ENCODE measurements at regions not wholly inside any gene's neighbourhood (a gene's known extent, or its start where the extent isn't known, plus 50 kb on each side); places are given as distances from the start of the nearest gene placed in this dataset.

DNA sequence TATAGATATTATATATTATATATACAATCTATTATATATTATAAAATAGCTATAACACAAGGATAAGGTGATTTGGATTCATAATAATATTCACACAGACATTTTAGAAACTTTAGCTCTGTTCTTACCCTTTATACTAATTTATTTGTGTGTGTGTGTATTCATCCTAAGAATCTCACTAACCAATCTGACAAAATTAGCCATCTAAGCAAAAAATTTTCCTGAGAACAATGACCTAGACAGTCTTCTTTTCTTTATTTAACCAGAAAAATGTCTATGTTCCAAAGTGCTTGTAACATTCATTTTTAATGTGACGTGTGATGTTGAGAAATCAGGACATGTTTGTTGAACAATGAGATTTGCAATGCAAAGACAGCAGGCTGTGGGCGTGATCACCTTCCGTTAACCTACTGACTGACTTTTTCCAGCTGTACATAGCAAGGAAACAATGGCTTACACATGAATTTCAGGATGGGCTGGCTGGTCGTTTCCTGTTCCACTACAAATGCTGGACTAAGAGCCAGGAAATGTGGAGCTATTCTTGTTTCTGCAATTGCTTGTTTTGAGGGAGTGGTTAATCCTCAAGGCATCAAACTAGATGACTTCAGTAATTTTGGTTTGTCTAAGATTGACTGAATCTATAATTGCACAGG, 634.6 kb upstream of the ARGLU1 start (continued):
- TF ChIP-seq, protein P1, sequence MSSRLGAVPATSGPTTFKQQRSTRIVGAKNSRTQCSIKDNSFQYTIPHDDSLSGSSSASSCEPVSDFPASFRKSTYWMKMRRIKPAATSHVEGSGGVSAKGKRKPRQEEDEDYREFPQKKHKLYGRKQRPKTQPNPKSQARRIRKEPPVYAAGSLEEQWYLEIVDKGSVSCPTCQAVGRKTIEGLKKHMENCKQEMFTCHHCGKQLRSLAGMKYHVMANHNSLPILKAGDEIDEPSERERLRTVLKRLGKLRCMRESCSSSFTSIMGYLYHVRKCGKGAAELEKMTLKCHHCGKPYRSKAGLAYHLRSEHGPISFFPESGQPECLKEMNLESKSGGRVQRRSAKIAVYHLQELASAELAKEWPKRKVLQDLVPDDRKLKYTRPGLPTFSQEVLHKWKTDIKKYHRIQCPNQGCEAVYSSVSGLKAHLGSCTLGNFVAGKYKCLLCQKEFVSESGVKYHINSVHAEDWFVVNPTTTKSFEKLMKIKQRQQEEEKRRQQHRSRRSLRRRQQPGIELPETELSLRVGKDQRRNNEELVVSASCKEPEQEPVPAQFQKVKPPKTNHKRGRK (CRISPR knock-in tag; IDR thresholded peaks at IDR 0.05; ENCODE audit: borderline replicate concordance) = no peak
- TF ChIP-seq, protein P2, sequence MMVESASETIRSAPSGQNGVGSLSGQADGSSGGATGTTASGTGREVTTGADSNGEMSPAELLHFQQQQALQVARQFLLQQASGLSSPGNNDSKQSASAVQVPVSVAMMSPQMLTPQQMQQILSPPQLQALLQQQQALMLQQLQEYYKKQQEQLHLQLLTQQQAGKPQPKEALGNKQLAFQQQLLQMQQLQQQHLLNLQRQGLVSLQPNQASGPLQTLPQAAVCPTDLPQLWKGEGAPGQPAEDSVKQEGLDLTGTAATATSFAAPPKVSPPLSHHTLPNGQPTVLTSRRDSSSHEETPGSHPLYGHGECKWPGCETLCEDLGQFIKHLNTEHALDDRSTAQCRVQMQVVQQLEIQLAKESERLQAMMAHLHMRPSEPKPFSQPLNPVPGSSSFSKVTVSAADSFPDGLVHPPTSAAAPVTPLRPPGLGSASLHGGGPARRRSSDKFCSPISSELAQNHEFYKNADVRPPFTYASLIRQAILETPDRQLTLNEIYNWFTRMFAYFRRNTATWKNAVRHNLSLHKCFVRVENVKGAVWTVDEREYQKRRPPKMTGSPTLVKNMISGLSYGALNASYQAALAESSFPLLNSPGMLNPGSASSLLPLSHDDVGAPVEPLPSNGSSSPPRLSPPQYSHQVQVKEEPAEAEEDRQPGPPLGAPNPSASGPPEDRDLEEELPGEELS (CRISPR knock-in tag; IDR thresholded peaks at IDR 0.05) = no peak
- no peak for TF ChIP-seq FOXJ3 (CRISPR knock-in tag; IDR thresholded peaks at IDR 0.05; ENCODE audit: borderline replicate concordance)
- TF ChIP-seq ZBTB21 (CRISPR knock-in tag; IDR thresholded peaks at IDR 0.05; ENCODE audit: borderline replicate concordance) = no peak
- no peak for TF ChIP-seq IRF2 (CRISPR knock-in tag; IDR thresholded peaks at IDR 0.05; ENCODE audit: borderline replicate concordance, low read depth)
- no peak for TF ChIP-seq JAZF1 (CRISPR knock-in tag; IDR thresholded peaks at IDR 0.05)

DNA sequence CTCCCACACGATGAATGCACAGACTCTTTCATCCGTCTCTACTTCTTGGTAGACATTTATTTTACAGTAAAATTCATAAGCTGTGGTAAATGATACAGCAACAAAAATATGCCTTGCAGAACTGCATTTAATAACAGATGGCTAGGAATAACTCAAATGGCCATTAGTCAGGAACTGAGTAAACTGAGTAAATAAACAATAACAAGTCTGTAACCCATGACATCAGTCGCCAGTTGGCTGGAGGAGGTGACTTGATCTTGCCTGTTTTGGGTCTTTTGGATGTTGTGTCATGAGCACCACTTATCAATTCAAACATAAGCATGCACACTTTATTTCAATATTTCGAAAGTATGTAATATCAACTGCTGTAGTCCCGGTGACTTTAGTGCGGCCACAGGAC, 632.6 kb upstream of the ARGLU1 start:
- DNase-seq (ENCODE audit: low spot score) (no peak), ATAC-seq (no peak)
- ChIA-PET POLR2A (no interaction called here), CTCF (no interaction called here)
- Mint-ChIP-seq H3K27me3 (ENCODE audit: low read depth) (peaks cover 4% of the 10 kb centered on the region), H3K27ac (no peak overlapping the region), H3K9me3 (peaks cover 6% of the 10 kb centered on the region), H3K36me3 (no peaks in the 10 kb centered on the region), H3K4me1 (peaks cover 21% of the 10 kb centered on the region), H3K4me3 (no peak overlapping the region)
- TF ChIP-seq SMAD4 (CRISPR knock-in tag; IDR thresholded peaks at IDR 0.05) (no peak), GTF2I (CRISPR knock-in tag; conservative IDR thresholded peaks at IDR 0.05) (no peak)
- TF ChIP-seq, protein P3, sequence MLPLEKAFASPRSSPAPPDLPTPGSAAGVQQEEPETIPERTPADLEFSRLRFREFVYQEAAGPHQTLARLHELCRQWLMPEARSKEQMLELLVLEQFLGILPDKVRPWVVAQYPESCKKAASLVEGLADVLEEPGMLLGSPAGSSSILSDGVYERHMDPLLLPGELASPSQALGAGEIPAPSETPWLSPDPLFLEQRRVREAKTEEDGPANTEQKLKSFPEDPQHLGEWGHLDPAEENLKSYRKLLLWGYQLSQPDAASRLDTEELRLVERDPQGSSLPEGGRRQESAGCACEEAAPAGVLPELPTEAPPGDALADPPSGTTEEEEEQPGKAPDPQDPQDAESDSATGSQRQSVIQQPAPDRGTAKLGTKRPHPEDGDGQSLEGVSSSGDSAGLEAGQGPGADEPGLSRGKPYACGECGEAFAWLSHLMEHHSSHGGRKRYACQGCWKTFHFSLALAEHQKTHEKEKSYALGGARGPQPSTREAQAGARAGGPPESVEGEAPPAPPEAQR (CRISPR knock-in tag; IDR thresholded peaks at IDR 0.05) = no peak

DNA sequence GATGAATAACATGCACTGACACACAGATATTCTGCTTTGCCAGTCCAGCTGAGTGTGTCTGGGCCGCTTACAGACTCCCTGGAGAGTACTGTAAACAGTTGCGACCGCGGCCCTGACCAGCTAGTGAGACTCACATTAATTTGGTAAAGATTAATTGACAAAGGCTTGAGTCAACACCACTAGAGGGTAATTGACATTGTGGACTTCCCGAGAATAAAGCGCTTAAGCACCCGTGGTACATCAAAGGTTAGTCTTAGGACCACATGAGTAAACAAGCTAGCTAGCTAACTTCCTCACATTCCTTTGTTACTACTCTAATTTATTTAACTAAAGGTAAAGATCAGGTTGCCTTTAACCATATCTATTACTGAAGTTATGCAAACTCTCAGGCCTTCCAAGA, 624.4 kb upstream of the ARGLU1 start:
- DNase-seq (ENCODE audit: low spot score) (no peak), ATAC-seq (no peak; the same call in 1 of the 2 replicates)
- Mint-ChIP-seq H3K36me3 (no peaks in the 10 kb centered on the region), H3K27me3 (ENCODE audit: low read depth) (peaks cover 60% of the 10 kb centered on the region), H3K4me3 (no peak overlapping the region), H3K9me3 (peaks cover 8% of the 10 kb centered on the region), H3K4me1 (peaks cover 22% of the 10 kb centered on the region), H3K27ac (no peak overlapping the region)
- ChIA-PET CTCF (interaction anchor here (2.9 kb wide), 1 partner anchor 11 kb away, joined by 15 read pairs; no protein-coding TSS in a partner anchor), POLR2A (no interaction called here)
- TF ChIP-seq, protein P4, sequence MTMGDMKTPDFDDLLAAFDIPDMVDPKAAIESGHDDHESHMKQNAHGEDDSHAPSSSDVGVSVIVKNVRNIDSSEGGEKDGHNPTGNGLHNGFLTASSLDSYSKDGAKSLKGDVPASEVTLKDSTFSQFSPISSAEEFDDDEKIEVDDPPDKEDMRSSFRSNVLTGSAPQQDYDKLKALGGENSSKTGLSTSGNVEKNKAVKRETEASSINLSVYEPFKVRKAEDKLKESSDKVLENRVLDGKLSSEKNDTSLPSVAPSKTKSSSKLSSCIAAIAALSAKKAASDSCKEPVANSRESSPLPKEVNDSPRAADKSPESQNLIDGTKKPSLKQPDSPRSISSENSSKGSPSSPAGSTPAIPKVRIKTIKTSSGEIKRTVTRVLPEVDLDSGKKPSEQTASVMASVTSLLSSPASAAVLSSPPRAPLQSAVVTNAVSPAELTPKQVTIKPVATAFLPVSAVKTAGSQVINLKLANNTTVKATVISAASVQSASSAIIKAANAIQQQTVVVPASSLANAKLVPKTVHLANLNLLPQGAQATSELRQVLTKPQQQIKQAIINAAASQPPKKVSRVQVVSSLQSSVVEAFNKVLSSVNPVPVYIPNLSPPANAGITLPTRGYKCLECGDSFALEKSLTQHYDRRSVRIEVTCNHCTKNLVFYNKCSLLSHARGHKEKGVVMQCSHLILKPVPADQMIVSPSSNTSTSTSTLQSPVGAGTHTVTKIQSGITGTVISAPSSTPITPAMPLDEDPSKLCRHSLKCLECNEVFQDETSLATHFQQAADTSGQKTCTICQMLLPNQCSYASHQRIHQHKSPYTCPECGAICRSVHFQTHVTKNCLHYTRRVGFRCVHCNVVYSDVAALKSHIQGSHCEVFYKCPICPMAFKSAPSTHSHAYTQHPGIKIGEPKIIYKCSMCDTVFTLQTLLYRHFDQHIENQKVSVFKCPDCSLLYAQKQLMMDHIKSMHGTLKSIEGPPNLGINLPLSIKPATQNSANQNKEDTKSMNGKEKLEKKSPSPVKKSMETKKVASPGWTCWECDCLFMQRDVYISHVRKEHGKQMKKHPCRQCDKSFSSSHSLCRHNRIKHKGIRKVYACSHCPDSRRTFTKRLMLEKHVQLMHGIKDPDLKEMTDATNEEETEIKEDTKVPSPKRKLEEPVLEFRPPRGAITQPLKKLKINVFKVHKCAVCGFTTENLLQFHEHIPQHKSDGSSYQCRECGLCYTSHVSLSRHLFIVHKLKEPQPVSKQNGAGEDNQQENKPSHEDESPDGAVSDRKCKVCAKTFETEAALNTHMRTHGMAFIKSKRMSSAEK (CRISPR knock-in tag; IDR thresholded peaks at IDR 0.05; ENCODE audit: borderline replicate concordance) = no peak
- TF ChIP-seq PRRX2 (CRISPR knock-in tag; IDR thresholded peaks at IDR 0.05) = no peak
- TF ChIP-seq TCF7 (CRISPR knock-in tag; IDR thresholded peaks at IDR 0.05; ENCODE audit: low read depth) = no peak
- no peak for TF ChIP-seq OVOL2 (CRISPR knock-in tag; IDR thresholded peaks at IDR 0.05; ENCODE audit: borderline replicate concordance)
- TF ChIP-seq FOXJ3 (CRISPR knock-in tag; IDR thresholded peaks at IDR 0.05; ENCODE audit: borderline replicate concordance) = no peak
- TF ChIP-seq, protein P5, sequence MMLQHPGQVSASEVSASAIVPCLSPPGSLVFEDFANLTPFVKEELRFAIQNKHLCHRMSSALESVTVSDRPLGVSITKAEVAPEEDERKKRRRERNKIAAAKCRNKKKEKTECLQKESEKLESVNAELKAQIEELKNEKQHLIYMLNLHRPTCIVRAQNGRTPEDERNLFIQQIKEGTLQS (CRISPR knock-in tag; conservative IDR thresholded peaks at IDR 0.05) = no peak
- no peak for TF ChIP-seq CREB1 (CRISPR knock-in tag; IDR thresholded peaks at IDR 0.05)
- TF ChIP-seq, protein P6, sequence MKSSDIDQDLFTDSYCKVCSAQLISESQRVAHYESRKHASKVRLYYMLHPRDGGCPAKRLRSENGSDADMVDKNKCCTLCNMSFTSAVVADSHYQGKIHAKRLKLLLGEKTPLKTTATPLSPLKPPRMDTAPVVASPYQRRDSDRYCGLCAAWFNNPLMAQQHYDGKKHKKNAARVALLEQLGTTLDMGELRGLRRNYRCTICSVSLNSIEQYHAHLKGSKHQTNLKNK (CRISPR knock-in tag; IDR thresholded peaks at IDR 0.05) = no peak
- TF ChIP-seq ESRRA (CRISPR knock-in tag; IDR thresholded peaks at IDR 0.05; ENCODE audit: borderline replicate concordance) = no peak
- TF ChIP-seq KAT7 (CRISPR knock-in tag; IDR thresholded peaks at IDR 0.05; ENCODE audit: borderline replicate concordance) = no peak
- TF ChIP-seq, protein P7, sequence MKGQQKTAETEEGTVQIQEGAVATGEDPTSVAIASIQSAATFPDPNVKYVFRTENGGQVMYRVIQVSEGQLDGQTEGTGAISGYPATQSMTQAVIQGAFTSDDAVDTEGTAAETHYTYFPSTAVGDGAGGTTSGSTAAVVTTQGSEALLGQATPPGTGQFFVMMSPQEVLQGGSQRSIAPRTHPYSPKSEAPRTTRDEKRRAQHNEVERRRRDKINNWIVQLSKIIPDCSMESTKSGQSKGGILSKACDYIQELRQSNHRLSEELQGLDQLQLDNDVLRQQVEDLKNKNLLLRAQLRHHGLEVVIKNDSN (CRISPR knock-in tag; IDR thresholded peaks at IDR 0.05) = no peak
- no peak for TF ChIP-seq ZNF396 (CRISPR knock-in tag; IDR thresholded peaks at IDR 0.05; ENCODE audit: borderline replicate concordance)
- TF ChIP-seq, protein P8, sequence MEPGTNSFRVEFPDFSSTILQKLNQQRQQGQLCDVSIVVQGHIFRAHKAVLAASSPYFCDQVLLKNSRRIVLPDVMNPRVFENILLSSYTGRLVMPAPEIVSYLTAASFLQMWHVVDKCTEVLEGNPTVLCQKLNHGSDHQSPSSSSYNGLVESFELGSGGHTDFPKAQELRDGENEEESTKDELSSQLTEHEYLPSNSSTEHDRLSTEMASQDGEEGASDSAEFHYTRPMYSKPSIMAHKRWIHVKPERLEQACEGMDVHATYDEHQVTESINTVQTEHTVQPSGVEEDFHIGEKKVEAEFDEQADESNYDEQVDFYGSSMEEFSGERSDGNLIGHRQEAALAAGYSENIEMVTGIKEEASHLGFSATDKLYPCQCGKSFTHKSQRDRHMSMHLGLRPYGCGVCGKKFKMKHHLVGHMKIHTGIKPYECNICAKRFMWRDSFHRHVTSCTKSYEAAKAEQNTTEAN (CRISPR knock-in tag; IDR thresholded peaks at IDR 0.05) = no peak
